ENCODE measurements at regions not wholly inside any gene's neighbourhood (a gene's known extent, or its start where the extent isn't known, plus 50 kb on each side); places are given as distances from the start of the nearest gene placed in this dataset.
"Not testable (repeated sequence)": the region's sequence is repeated elsewhere in the genome, so short reads cannot be mapped to it uniquely, and the experiment has no call there.

DNA sequence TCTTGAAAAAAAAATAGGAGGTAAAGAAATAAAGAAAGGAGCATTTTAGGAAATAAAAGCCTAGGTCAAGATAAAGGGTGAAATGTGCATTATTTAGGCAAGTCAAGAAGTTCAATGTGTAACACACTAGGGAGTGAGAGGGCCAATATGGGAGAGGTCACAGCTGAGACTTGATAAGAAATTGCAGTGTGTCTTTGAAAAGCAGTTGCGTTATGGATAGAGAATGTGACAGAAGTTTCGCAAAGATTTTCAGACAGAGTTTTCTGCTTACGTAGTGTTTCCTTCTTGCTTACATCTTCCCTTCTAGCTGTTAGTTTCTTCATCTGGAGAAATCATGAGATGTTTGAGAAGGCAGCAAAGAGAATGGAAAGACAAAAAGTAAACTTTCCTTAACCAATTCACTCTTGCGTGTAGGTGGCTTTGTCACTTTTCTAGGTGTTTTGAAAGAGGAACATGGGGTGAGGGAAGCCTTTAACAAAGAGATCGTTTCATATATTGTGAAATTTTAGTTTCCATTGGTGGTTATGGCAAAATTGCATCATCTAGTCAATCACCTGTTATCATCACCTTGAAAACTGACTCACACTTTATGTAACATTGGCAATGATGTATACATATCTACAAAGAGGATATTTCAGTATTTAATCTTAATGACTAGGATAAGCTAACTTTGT, 975.5 kb downstream of the OLFM4 start:
- no peak for DNase-seq (ENCODE audit: low read depth)

- DNase-seq (ENCODE audit: low read depth): no peak
Observed at GRCh38 chr13:54016542-54016941, 987.9 kb downstream of the OLFM4 start.

DNA sequence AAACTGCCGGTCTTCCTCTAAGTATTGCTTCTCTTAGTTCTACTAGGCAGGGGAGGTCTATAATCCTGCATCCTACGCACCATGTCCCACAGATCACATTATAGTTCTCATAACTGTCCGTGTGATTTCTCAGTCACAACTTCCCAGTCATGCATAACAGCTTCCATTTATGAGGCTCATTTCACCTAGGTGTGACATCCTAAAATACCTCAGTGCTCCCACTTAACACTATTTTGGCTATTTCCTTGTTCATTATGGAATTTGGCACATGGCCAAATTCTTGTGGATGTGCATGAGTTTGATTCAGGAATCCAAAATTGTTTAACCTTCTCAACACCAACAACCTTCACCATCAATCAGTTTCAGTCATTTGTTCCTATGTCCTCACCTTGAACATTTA, 989.9 kb downstream of the OLFM4 start:
- DNase-seq (ENCODE audit: low read depth): no peak

DNA sequence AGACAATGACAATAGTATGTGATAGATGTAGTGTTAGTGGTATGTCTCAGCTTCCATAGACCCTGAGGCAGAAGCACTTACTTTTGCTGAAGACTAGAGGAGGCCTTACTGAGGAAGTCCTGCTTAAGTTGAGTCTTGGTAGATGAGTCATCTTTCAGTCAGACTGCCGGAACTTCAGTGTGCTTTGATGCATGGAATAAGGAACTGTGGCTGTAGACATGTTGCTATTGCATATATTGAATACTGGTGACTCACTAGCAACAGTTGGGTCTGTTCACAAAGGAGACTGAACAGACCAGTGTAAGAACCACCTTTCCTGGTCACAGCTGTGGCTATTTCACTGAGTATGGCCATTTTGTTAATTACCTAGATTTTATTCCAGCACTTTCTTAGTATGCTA, 1000.6 kb downstream of the OLFM4 start:
- DNase-seq (ENCODE audit: low read depth): no peak

DNA sequence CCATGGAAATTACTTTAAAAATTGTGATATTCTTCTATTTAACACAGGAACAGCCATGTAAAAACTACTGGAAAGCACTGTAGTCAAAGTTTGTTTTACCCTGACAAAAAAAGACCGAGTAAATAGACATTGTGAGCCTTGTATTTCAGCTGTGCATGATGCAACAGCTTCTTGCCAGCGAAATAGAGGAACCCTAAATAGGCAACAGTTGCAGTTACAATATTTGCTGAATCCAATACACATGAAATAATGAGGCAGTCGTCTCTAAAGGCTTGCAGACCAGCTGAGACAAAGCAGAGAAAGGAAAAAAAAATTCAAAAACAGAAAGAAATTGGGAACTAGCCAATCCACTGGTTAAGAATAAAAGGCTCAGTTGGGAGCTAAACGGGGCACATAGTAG, 1001.1 kb downstream of the OLFM4 start:
- DNase-seq (ENCODE audit: low read depth): no peak

DNA sequence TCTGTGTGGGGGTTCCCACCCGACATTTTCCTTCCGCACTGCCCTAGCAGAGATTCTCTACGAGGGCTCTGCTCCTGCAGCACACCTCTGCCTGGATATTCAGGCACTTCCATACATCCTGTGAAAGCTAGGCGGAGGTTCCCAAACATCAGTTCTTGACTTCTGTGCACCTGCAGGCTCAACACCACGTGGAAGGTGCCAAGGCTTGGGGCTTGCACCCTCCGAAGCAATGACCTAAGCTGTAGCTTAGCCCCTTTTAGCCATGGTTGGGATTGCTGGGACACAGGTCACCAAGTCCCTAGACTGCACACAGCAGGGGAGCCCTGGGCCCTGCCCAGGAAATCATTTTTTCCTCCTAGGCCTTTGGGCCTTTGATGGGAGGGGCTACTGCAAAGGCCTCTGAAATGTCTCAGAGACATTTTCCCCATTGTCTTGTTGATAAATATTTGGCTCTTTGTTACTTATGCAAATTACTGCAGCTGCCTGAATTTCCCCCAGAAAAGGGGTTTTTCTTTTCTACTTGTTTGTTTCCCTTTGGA, 1004.8 kb downstream of the OLFM4 start:
- no peak for DNase-seq (ENCODE audit: low read depth)

DNA sequence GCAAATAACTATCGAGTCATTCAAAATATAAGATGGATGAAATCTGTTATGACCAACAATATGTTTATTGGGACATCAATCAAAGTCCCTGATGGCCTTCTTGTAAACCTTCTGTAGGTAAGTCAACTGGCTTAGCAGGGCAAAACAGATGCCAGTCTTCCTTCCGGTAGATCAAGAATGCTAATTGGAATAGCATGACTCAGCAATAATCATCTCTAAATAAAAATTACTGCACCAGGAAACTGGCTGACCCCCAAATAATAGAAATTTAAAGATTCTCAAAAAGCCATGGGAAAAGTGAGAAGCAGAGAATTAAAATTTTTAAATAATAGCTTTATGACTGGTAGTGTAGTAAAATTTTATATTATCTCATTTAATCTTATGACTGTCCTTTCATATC, 1005.4 kb downstream of the OLFM4 start:
- no peak for DNase-seq (ENCODE audit: low read depth)

DNA sequence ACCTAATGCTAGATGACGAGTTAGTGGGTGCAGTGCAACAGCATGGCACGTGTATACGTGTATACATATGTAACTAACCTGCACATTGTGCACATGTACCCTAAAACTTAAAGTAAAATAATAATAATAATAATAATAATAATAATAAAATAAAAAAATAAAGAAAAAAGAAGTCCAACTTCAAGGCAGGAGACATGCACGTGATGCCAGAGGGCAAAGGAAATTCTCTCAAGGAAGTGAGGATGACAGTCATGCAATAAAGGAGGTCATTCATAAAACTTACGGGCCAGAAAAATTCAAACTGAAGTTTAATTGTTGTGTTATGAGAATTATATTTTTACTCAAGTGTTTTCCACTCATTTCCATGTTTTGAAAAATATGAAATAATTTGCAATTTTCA, 1028.8 kb downstream of the OLFM4 start:
- DNase-seq (ENCODE audit: low read depth): not testable (repeated sequence)

- not testable (repeated sequence) for DNase-seq (ENCODE audit: low read depth)
Observed at GRCh38 chr13:54069958-54070357, 1041.3 kb downstream of the OLFM4 start.

GRCh38 chr13:54077569-54077968, 1049.0 kb downstream of the OLFM4 start:
- no peak for DNase-seq (ENCODE audit: low read depth)

DNA sequence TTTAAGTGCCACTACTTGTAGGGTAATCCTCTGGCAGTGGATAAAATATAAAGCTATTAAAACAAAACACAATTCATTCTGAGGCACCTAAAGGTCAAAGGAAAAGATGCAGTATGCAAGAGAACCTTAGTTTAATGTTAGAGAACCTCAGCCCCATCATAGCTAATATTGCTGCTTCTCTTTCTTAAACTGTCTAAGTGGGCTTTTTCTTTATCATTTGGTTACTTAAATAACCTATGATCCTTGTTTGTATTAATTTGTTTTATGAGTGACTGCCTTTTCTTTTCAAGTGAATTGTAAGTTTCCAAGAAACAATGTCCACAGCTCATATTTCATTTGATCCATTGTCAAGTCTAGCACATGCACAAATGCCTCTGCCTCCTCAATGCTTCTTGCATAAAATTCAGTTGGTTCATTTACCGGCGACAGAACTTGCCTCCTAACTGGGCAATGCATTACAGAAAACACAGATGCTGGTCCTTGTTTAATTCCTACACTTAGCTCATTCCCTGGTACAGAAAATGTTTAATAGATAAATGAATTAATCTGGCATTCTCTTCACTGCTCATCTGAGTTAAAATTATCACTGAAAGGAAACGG, 1049.8 kb downstream of the OLFM4 start:
- DNase-seq (ENCODE audit: low read depth): no peak

GRCh38 chr13:54082309-54082708, 1053.7 kb downstream of the OLFM4 start:
- DNase-seq (ENCODE audit: low read depth): not testable (repeated sequence)

- no peak for DNase-seq (ENCODE audit: low read depth)
Observed at GRCh38 chr13:54091884-54092283, 1063.3 kb downstream of the OLFM4 start.

DNA sequence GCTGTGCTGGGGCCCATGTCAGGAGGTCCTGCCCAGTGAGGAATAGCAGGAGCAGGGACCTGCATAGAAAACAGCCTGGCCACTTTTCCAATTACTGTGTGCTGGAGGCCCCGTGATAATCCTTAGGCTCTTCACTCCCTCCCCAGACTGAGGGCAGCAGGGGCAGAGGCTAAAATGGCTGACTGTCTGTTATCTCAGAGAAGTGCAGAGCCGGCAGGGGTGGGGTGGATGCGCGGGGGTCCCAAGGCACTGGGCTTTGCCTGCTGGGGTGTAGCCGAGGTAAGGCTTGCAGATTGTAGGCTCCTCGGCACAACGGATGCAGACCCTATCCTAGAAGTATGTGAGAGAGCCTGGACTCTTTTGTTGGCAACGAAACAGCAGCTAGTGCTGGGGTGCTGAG, 1064.1 kb downstream of the OLFM4 start:
- DNase-seq (ENCODE audit: low read depth): no peak

DNA sequence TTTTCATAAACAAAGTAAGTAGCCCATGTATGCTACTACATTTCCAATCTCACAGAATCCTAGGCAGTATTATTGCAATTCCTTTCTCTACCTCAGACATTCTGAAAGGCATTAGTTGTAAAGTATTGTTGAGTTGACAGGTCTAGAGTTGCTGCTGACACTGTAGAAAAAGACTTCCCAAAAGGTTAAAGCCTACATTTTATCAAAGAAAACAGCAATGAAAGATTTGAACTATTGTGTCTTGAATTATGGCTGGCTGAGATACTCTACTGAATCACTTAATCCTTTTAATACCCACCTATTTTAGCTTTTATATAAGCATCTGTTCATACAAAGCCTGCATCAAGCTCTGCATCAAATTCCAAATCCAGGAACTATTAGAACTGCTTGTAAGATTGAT, 1082.0 kb downstream of the OLFM4 start:
- DNase-seq (ENCODE audit: low read depth): no peak

DNA sequence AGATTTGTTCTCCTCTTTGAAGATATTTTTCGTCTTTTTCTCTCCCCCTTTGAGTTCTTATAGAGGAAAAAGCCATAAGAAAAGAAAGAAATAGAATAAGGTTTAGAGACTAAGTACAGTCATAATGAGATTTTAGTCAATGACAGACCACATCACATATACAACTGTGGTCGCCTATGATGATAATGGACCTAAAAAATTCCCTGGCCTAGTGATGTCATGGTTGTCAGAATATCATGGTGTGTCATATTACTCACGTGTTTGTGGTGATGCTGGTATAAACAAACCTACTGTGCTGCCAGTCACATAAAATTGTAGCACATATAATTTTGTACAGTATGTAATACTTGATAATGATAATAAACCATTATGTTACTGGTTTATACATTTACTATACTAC, 1096.1 kb downstream of the OLFM4 start:
- DNase-seq (ENCODE audit: low read depth): no peak

- not testable (repeated sequence) for DNase-seq (ENCODE audit: low read depth)
Observed at GRCh38 chr13:54130931-54131330, 1102.3 kb downstream of the OLFM4 start.

DNA sequence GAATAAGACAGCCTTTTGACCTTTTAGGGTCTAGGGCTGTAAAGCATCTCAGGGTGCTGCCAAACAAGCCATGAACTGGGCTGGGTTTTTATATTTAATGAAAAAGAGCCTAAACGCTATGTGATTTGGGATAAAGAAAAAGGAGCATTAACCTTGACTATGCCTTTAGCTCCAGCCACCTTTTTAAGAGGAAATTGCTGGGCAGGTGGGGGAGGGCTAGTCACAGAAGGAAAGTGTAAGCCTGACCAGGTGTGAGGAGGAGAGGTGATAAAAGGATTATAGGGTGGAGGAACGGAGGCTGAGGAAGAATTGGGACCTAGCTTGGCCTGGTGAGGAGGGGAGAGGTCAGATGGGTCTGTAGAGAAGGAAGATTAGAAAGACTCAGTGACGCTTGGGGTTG, 1102.8 kb downstream of the OLFM4 start:
- DNase-seq (ENCODE audit: low read depth): not testable (repeated sequence)

GRCh38 chr13:54132127-54132526, 1103.5 kb downstream of the OLFM4 start:
- DNase-seq (ENCODE audit: low read depth): not testable (repeated sequence)

- DNase-seq (ENCODE audit: low read depth): not testable (repeated sequence)
Observed at GRCh38 chr13:54132720-54133119, 1104.1 kb downstream of the OLFM4 start.

GRCh38 chr13:54133746-54134145, 1105.1 kb downstream of the OLFM4 start:
- no peak for DNase-seq (ENCODE audit: low read depth)

- no peak for DNase-seq (ENCODE audit: low read depth)
Observed at GRCh38 chr13:54144828-54145227, 1116.2 kb downstream of the OLFM4 start.

DNA sequence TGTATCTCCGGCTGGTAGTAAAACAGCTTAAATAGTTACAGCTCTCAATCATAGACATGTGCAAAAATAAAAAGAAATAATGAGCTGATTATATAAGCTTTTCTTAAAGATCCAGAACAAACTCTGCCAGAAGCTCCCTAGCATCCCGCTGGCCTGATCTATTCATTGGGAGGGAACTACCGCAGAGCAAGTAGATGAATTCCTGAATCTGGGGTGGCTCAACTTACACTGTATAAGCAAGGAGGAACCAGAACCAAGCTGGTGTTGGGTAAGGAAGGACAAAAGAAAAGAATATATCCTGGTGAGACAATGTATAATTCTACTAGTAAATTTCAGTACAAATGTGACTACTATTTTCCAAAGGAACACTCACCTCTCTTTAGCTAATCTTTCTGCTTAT, 1122.2 kb downstream of the OLFM4 start:
- DNase-seq (ENCODE audit: low read depth): no peak

- no peak for DNase-seq (ENCODE audit: low read depth)
Observed at GRCh38 chr13:54162069-54162468, 1133.5 kb downstream of the OLFM4 start.
